Hepatocyte (in vitro differentiated cells): ENCODE measurements at regions not wholly inside any gene's neighbourhood (a gene's known extent, or its start where the extent isn't known, plus 50 kb on each side); places are given as distances from the start of the nearest gene placed in this dataset.
"Not testable (repeated sequence)": the region's sequence is repeated elsewhere in the genome, so short reads cannot be mapped to it uniquely, and the experiment has no call there.

Experiments
- DNase-seq: peaks from one replicate; pipeline ENCODE4 v3.0.0-alpha.2; 2016; ENCODE audit warnings: low spot score
- H2AFZ ChIP-seq: fragments of 200-600 bp; sonication (generic); 2 replicates; pipeline ENCODE4 v1.6.0; 2016; ENCODE audit warnings: antibody characterized with exemption, mild to moderate bottlenecking
- H3K27ac ChIP-seq: fragments of 200-600 bp; sonication (generic); 2 replicates; pipeline ENCODE4 v1.5.1; 2016; ENCODE audit warnings: mild to moderate bottlenecking
- H3K27me3 ChIP-seq: fragments of 200-600 bp; sonication (generic); 2 replicates; pipeline ENCODE4 v1.6.1; 2016
- H3K36me3 ChIP-seq: fragments of 200-600 bp; sonication (generic); replicated peaks from 2 replicates; pipeline ENCODE4 v1.5.1; 2016; ENCODE audit warnings: low read depth; ENCODE audit not compliant: insufficient read depth
- H3K4me1 ChIP-seq: fragments of 200-600 bp; sonication (generic); 2 replicates; pipeline ENCODE4 v1.5.1; 2016; ENCODE audit warnings: mild to moderate bottlenecking, moderate library complexity; ENCODE audit not compliant: insufficient read depth
- H3K4me2 ChIP-seq: fragments of 200-600 bp; sonication (generic); 2 replicates; pipeline ENCODE4 v1.6.0; 2016
- H3K4me3 ChIP-seq: fragments of 200-600 bp; sonication (generic); 2 replicates; pipeline ENCODE4 v1.5.1; 2016; ENCODE audit warnings: mild to moderate bottlenecking
- H3K79me2 ChIP-seq: fragments of 200-600 bp; sonication (generic); 2 replicates; pipeline ENCODE4 v1.6.0; 2017; ENCODE audit warnings: mild to moderate bottlenecking
- H3K9me2 ChIP-seq: fragments of 200-600 bp; sonication (generic); replicated peaks from 2 replicates; pipeline ENCODE4 v1.6.0; 2017; ENCODE audit warnings: mild to moderate bottlenecking; ENCODE audit not compliant: insufficient read depth
- H3K9me3 ChIP-seq: fragments of 200-600 bp; sonication (generic); 2 replicates; pipeline ENCODE4 v1.5.1; 2016; ENCODE audit warnings: low read depth, mild to moderate bottlenecking
- H4K20me1 ChIP-seq: fragments of 200-600 bp; sonication (generic); 2 replicates; pipeline ENCODE4 v1.6.0; 2016; ENCODE audit warnings: mild to moderate bottlenecking; ENCODE audit not compliant: insufficient read depth, poor library complexity, severe bottlenecking
- EZH2 ChIP-seq: fragments of 200-600 bp; sonication (generic); IDR thresholded peaks from 2 replicates; pipeline ENCODE4 v1.6.1; 2016; ENCODE audit warnings: antibody characterized with exemption, mild to moderate bottlenecking, borderline replicate concordance
- EZH2phosphoT487 ChIP-seq: fragments of 200-600 bp; sonication (generic); IDR thresholded peaks from one replicate; pipeline ENCODE4 v1.6.1; 2018; ENCODE audit warnings: antibody characterized with exemption, mild to moderate bottlenecking, low read depth, moderate library complexity; ENCODE audit not compliant: unreplicated experiment, severe bottlenecking
- WGBS: methylation state at CpG from one replicate; pipeline ENCODE4 v1.1.6; 2016; ENCODE audit warnings: low lambda C conversion rate; ENCODE audit errors: missing lambda C conversion rate; 5-methylcytosine and 5-hydroxymethylcytosine counted together
- TF ChIP-seq, protein P1 (sequence below): fragments of 200-600 bp; sonication (generic); IDR thresholded peaks from 2 replicates; pipeline ENCODE4 v1.5.1; 2016; ENCODE audit warnings: antibody characterized with exemption, mild to moderate bottlenecking; ENCODE audit not compliant: poor library complexity

DNA sequence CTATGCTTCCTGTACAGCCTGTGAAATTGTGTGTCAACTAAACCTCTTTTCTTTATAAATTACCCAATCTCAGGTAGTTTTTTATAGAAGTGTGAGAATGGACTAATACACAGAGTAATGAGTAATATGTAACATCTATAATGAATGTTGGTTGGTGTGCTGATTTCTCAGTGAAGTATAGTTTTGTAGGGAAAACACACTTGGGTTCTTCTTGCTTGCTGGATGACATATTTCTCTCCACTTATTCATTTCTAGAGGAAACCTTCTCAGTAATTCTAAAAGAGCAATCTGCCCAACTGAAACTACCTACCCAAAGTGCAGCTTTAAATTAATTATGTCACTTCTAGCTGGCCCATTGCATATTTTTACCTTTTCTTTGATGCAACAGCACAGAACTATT is 81.1 kb upstream of the RORB start:
- Histone ChIP-seq H3K27ac (no peak overlapping the region), H3K4me3 (no peak overlapping the region), H3K4me2 (no peak overlapping the region), H3K27me3 (no peaks in the 10 kb centered on the region), H2AFZ (no peak overlapping the region), H3K36me3 (no peaks in the 10 kb centered on the region), H3K9me2 (no peaks in the 10 kb centered on the region), H4K20me1 (no peaks in the 10 kb centered on the region), H3K4me1 (no peaks in the 10 kb centered on the region), H3K9me3 (no peaks in the 10 kb centered on the region), H3K79me2 (no peaks in the 10 kb centered on the region)
- TF ChIP-seq EZH2phosphoT487: no peak
- TF ChIP-seq, protein P1, sequence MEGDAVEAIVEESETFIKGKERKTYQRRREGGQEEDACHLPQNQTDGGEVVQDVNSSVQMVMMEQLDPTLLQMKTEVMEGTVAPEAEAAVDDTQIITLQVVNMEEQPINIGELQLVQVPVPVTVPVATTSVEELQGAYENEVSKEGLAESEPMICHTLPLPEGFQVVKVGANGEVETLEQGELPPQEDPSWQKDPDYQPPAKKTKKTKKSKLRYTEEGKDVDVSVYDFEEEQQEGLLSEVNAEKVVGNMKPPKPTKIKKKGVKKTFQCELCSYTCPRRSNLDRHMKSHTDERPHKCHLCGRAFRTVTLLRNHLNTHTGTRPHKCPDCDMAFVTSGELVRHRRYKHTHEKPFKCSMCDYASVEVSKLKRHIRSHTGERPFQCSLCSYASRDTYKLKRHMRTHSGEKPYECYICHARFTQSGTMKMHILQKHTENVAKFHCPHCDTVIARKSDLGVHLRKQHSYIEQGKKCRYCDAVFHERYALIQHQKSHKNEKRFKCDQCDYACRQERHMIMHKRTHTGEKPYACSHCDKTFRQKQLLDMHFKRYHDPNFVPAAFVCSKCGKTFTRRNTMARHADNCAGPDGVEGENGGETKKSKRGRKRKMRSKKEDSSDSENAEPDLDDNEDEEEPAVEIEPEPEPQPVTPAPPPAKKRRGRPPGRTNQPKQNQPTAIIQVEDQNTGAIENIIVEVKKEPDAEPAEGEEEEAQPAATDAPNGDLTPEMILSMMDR: no peak
- DNase-seq: no peak

DNA sequence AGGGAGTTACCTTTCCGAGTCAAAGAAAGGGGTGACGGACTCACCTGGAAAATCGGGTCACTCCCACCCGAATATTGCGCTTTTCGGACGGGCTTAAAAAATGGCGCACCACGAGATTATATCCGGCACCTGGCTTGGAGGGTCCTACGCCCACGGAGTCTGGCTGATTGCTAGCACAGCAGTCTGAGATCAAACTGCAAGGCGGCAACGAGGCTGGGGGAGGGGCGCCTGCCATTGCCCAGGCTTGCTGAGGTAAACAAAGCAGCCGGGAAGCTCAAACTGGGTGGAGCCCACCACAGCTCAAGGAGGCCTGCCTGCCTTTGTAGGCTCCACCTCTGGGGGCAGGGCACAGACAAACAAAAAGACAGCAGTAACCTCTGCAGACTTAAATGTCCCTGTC is 72.6 kb upstream of the RORB start:
- H3K36me3 ChIP-seq, H3K79me2 ChIP-seq, H3K4me3 ChIP-seq, DNase-seq, H3K27ac ChIP-seq, H3K27me3 ChIP-seq, H3K9me3 ChIP-seq, H2AFZ ChIP-seq, H3K4me2 ChIP-seq, H3K4me1 ChIP-seq, H4K20me1 ChIP-seq, H3K9me2 ChIP-seq: not testable (repeated sequence)
- 76% methylated on average over 16 of the region's 16 CpGs for WGBS

DNA sequence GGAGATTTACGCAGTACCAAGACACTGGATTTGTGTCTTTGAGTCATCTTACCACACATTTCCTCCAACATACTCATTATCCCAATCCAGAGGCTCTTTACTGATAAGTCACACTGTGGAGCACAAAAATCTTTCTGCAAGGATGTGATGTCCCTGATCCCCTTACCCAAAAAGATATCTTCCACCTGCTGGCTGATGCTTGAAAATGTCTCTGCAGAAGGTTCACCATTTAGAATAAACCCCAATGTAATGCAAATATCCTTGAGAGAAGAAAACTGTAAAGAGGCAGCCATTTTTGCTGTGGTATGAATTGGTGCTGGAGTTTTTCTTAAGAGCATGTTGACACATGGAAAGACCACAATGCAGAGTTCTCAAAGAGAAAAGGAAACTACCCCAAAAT is 65.7 kb upstream of the RORB start:
- TF ChIP-seq EZH2: no peak
- TF ChIP-seq, protein P1: no peak
- no peak for TF ChIP-seq EZH2phosphoT487
- Histone ChIP-seq H3K9me2 (no peaks in the 10 kb centered on the region), H3K36me3 (no peaks in the 10 kb centered on the region), H3K27ac (no peak overlapping the region), H4K20me1 (no peaks in the 10 kb centered on the region), H3K4me2 (no peak overlapping the region), H2AFZ (no peak overlapping the region), H3K4me1 (no peaks in the 10 kb centered on the region), H3K79me2 (no peaks in the 10 kb centered on the region), H3K27me3 (no peaks in the 10 kb centered on the region), H3K9me3 (no peaks in the 10 kb centered on the region), H3K4me3 (no peak overlapping the region)
- no peak for DNase-seq
- 93% methylated on average over 1 of the region's 1 CpG for WGBS

DNA sequence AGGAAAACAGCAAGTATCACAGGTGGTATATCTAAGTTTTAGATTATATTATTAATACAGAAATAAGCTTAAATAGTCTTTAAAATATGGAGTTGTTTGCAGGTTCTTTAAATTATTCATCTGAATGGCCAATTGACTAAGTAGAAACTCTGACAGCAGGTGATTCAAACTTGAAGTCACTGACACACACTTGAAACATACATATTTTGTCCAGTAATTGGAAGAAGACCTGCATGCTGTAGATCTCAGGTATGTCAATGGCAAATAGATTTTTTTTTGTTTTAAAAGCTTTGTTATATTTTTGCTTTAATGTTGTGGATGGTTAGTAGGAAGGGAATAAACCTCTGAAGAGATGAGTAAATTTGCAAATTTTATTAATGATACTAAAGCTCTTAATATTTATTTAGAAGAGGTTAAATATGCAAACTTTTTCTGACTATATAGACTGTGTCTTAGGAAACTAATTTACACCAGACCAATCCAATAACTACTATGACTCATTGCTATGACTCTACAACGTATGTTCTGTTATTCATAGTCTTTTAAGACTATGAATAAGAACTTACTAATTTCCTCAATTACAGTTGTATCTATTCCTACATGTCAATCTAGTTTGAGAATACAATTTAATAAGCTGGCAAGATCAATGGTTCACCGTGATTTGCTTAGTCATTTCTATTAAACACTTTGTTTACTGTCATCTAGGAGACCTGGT is 53.9 kb upstream of the RORB start:
- 71% methylated on average over 2 of the region's 2 CpGs for WGBS
- no peaks in the 10 kb centered on the region for H3K79me2 ChIP-seq
- H3K4me1 ChIP-seq: no peaks in the 10 kb centered on the region
- H3K4me2 ChIP-seq: no peak overlapping the region
- no peak overlapping the region for H2AFZ ChIP-seq
- no peak overlapping the region for H3K27ac ChIP-seq
- H3K27me3 ChIP-seq: no peaks in the 10 kb centered on the region
- TF ChIP-seq EZH2phosphoT487 (no peak), EZH2 (no peak)
- TF ChIP-seq, protein P1: no peak
- no peaks in the 10 kb centered on the region for H4K20me1 ChIP-seq
- no peaks in the 10 kb centered on the region for H3K36me3 ChIP-seq
- DNase-seq: no peak
- no peak overlapping the region for H3K4me3 ChIP-seq
- H3K9me2 ChIP-seq: no peaks in the 10 kb centered on the region
- H3K9me3 ChIP-seq: no peaks in the 10 kb centered on the region
